CD4-positive, alpha-beta T cell treated with Interleukin-15 for 4 hours (primary cell): ENCODE measurements at regions not wholly inside any gene's neighbourhood (a gene's known extent, or its start where the extent isn't known, plus 50 kb on each side); places are given as distances from the start of the nearest gene placed in this dataset.
A peak's percentile ranks its signal among the peaks of the same experiment; 100 is the strongest.

ENCODE experiments used
- DNase-seq: peaks from one replicate; pipeline ENCODE4 v3.0.0-alpha.2; 2020; ENCODE audit warnings: low spot score

- no peak for DNase-seq
These were observed 125.9 kb upstream of the CXCR4 start for GRCh38 chr2:136243638-136244535.

- DNase-seq, result peak; percentile 60
These were observed 124.8 kb upstream of the CXCR4 start for GRCh38 chr2:136242687-136243277.

GRCh38 chr2:136242100-136242499 is 124.2 kb upstream of the CXCR4 start:
- no peak for DNase-seq

GRCh38 chr2:136239079-136239685 is 121.2 kb upstream of the CXCR4 start:
- DNase-seq, result no peak

- peak; percentile 74 for DNase-seq
These were observed 120.5 kb upstream of the CXCR4 start for GRCh38 chr2:136238286-136239078.

GRCh38 chr2:136236019-136236418 is 118.1 kb upstream of the CXCR4 start:
- DNase-seq, result no peak

- no peak for DNase-seq
These were observed 117.6 kb upstream of the CXCR4 start for GRCh38 chr2:136235546-136235945.

GRCh38 chr2:136234261-136234660 is 116.3 kb upstream of the CXCR4 start:
- no peak for DNase-seq

GRCh38 chr2:136233298-136233697 is 115.3 kb upstream of the CXCR4 start:
- DNase-seq, result no peak

- DNase-seq, result no peak
These were observed 114.7 kb upstream of the CXCR4 start for GRCh38 chr2:136232456-136233172.

GRCh38 chr2:136230464-136230863 is 112.5 kb upstream of the CXCR4 start:
- DNase-seq, result no peak

- DNase-seq, result no peak
These were observed 109.0 kb upstream of the CXCR4 start for GRCh38 chr2:136226903-136227302.

GRCh38 chr2:136225950-136226835 is 108.2 kb upstream of the CXCR4 start:
- peak; percentile 18 for DNase-seq

GRCh38 chr2:136223274-136223673 is 105.3 kb upstream of the CXCR4 start:
- DNase-seq, result no peak

GRCh38 chr2:136222862-136223261 is 104.9 kb upstream of the CXCR4 start:
- no peak for DNase-seq

- DNase-seq, result no peak
These were observed 103.1 kb upstream of the CXCR4 start for GRCh38 chr2:136221026-136221425.

- no peak for DNase-seq
These were observed 102.0 kb upstream of the CXCR4 start for GRCh38 chr2:136219963-136220362.

GRCh38 chr2:136219341-136219740 is 101.4 kb upstream of the CXCR4 start:
- no peak for DNase-seq

GRCh38 chr2:136217996-136218395 is 100.0 kb upstream of the CXCR4 start:
- no peak for DNase-seq

GRCh38 chr2:136215908-136216472 is 98.0 kb upstream of the CXCR4 start:
- no peak for DNase-seq
